PC-3 (cell line): ENCODE measurements at regions not wholly inside any gene's neighbourhood (a gene's known extent, or its start where the extent isn't known, plus 50 kb on each side); places are given as distances from the start of the nearest gene placed in this dataset.

ENCODE experiments used
- CTCF ChIP-seq: fragments of 300-600 bp; sonication (generic); conservative IDR thresholded peaks from 2 replicates; pipeline ENCODE4 v1.5.1; 2017; ENCODE audit warnings: antibody characterized with exemption, low read depth, mild to moderate bottlenecking, low read length
- EZH2 ChIP-seq: fragments of 300-600 bp; sonication (generic); IDR thresholded peaks from one replicate; pipeline ENCODE4 v1.6.1; 2017; ENCODE audit warnings: antibody characterized with exemption, mild to moderate bottlenecking, low read length; ENCODE audit not compliant: unreplicated experiment
- EZH2phosphoT487 ChIP-seq: fragments of 300-600 bp; sonication (generic); IDR thresholded peaks from 2 replicates; pipeline ENCODE4 v1.6.1; 2018; ENCODE audit warnings: mild to moderate bottlenecking, antibody characterized with exemption, low read length, borderline replicate concordance

- TF ChIP-seq CTCF (no peak), EZH2 (no peak), EZH2phosphoT487 (no peak)
Observed at GRCh38 chr2:14344355-14344754, 288.2 kb upstream of the LRATD1 start.
